Smooth muscle cell (in vitro differentiated cells): ENCODE measurements at regions not wholly inside any gene's neighbourhood (a gene's known extent, or its start where the extent isn't known, plus 50 kb on each side); places are given as distances from the start of the nearest gene placed in this dataset.

Source experiments
- DNase-seq: peaks from one replicate; lab custom pipeline; 2025; ENCODE audit not compliant: unreplicated experiment; lab: John Stamatoyannopoulos, UW
- H2AFZ ChIP-seq: fragments of 200-600 bp; sonication (generic); 2 replicates; pipeline ENCODE4 v1.6.0; 2016; ENCODE audit warnings: antibody characterized with exemption, low read depth, mild to moderate bottlenecking
- H3F3A ChIP-seq: fragments of 200-600 bp; sonication (generic); 2 replicates; pipeline ENCODE4 v1.6.0; 2017; ENCODE audit warnings: antibody characterized with exemption, low read depth
- H3K27ac ChIP-seq: fragments of 200-600 bp; sonication (generic); 2 replicates; pipeline ENCODE4 v1.5.1; 2016; ENCODE audit warnings: low read depth, mild to moderate bottlenecking
- H3K27me3 ChIP-seq: fragments of 200-600 bp; sonication (generic); 2 replicates; pipeline ENCODE4 v1.6.1; 2016; ENCODE audit warnings: low read depth, mild to moderate bottlenecking
- H3K36me3 ChIP-seq: fragments of 200-600 bp; sonication (generic); 2 replicates; pipeline ENCODE4 v1.5.1; 2016; ENCODE audit warnings: low read depth
- H3K4me1 ChIP-seq: fragments of 200-600 bp; sonication (generic); 2 replicates; pipeline ENCODE4 v1.5.1; 2016; ENCODE audit warnings: low read depth
- H3K4me2 ChIP-seq: fragments of 200-600 bp; sonication (generic); 2 replicates; pipeline ENCODE4 v1.6.0; 2016; ENCODE audit warnings: mild to moderate bottlenecking
- H3K4me3 ChIP-seq: fragments of 200-600 bp; sonication (generic); 2 replicates; pipeline ENCODE4 v1.5.1; 2016; ENCODE audit warnings: mild to moderate bottlenecking
- H3K79me2 ChIP-seq: fragments of 200-600 bp; sonication (generic); 2 replicates; pipeline ENCODE4 v1.6.0; 2016; ENCODE audit warnings: low read depth, mild to moderate bottlenecking
- H3K9ac ChIP-seq: fragments of 200-600 bp; sonication (generic); 2 replicates; pipeline ENCODE4 v1.6.0; 2016; ENCODE audit warnings: low read depth
- H3K9me3 ChIP-seq: fragments of 200-600 bp; sonication (generic); replicated peaks from 2 replicates; pipeline ENCODE4 v1.5.1; 2016; ENCODE audit warnings: low read depth
- H4K20me1 ChIP-seq: fragments of 200-600 bp; sonication (generic); 2 replicates; pipeline ENCODE4 v1.6.0; 2016; ENCODE audit warnings: low read depth
- WGBS: methylation state at CpG from one replicate; pipeline ENCODE4 v1.1.7; 2016; ENCODE audit warnings: low lambda C conversion rate; 5-methylcytosine and 5-hydroxymethylcytosine counted together
- TF ChIP-seq, protein P1 (sequence below): fragments of 200-600 bp; sonication (generic); IDR thresholded peaks from 2 replicates; pipeline ENCODE4 v1.5.1; 2017; ENCODE audit warnings: borderline replicate concordance, mild to moderate bottlenecking, antibody characterized with exemption; ENCODE audit not compliant: insufficient read depth, poor library complexity, severe bottlenecking

DNA sequence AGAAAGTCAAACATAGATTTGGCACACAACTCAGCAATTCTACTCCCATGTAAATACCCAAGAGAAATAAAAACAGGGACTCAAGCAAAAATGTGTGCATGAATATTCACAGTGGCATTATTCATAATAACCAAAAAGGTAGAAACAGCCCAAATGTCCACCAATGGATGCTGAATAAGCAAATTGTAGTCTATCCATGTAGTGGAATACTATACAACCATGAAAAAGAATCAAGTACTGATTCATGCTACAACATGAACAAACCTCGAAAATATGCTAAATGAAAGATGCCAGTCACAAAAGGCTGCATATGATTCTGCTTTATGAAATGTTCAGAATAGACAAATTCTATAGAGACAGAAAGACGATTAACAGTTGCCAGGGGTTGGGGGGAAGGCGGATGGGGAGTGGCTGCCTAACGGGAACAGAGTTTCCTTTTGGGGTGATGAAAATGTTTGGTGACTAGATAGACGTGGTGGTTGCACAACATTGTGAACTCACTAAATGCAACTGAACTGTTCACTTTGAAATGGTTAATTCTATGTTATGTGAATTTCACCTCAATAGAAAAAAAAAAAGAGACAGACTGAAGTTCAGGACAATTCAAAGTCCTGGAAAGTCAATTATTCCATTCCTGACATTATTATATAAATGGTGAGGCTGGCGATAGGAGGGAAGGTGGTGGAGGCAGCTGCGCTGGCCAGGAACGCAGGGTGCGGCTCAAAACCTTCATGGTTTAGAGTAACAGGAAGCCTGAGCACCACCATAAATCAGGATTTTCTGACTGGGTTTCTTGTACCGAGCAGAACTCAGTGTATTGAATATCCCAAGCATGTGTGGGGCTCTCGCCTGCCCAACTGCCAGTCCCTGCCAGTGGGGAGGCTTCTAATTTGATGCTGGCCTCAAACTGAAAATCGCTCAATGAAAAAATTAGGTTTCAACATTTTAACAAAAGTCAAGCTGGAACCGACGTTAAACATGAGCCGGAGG, 300.9 kb downstream of the C16orf95 start:
- 89% methylated on average over 15 of the region's 15 CpGs for WGBS
- TF ChIP-seq, protein P1, sequence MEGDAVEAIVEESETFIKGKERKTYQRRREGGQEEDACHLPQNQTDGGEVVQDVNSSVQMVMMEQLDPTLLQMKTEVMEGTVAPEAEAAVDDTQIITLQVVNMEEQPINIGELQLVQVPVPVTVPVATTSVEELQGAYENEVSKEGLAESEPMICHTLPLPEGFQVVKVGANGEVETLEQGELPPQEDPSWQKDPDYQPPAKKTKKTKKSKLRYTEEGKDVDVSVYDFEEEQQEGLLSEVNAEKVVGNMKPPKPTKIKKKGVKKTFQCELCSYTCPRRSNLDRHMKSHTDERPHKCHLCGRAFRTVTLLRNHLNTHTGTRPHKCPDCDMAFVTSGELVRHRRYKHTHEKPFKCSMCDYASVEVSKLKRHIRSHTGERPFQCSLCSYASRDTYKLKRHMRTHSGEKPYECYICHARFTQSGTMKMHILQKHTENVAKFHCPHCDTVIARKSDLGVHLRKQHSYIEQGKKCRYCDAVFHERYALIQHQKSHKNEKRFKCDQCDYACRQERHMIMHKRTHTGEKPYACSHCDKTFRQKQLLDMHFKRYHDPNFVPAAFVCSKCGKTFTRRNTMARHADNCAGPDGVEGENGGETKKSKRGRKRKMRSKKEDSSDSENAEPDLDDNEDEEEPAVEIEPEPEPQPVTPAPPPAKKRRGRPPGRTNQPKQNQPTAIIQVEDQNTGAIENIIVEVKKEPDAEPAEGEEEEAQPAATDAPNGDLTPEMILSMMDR, result no peak
- no peaks in the 10 kb centered on the region for H3K79me2 ChIP-seq
- no peak overlapping the region for H3K27ac ChIP-seq
- H3K9me3 ChIP-seq, result no peaks in the 10 kb centered on the region
- H3K4me2 ChIP-seq, result no peak overlapping the region
- peaks cover 8% of the 10 kb centered on the region for H3K27me3 ChIP-seq
- H3K9ac ChIP-seq, result no peak overlapping the region
- H3K4me1 ChIP-seq, result no peaks in the 10 kb centered on the region
- DNase-seq, result no peak
- H2AFZ ChIP-seq, result no peak overlapping the region
- H4K20me1 ChIP-seq, result no peaks in the 10 kb centered on the region
- no peak overlapping the region for H3K4me3 ChIP-seq
- no peaks in the 10 kb centered on the region for H3F3A ChIP-seq
- no peaks in the 10 kb centered on the region for H3K36me3 ChIP-seq

DNA sequence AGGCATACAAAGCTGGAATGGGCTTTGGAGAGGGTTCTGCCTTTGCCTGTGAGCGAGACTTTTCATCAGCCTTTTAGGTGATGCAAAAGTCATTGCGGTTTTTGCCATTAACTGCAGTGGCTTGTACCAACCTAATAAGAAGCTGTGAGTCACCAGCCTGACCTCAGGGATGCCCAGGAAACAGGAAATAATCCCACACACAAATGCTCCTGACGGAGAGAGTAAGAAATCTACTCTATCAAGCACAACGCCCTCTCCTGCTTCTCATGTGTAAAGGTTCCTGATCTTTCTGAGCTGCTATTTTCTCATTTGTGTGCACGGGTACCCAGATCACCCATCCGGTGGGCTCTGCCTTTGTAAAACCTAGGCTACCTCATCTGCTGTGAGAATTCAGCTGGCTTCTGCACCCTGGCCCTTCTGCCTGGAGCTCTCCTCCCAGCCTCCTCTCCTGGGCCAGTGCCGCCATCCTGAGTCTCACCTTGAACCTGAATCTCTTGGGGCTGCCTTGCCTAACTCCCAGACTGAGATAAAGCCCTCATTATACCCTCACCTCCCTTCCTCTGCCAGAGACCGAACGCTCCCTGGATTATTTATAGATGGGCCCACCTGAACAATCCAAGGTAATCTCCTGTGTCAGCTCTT, 299.7 kb downstream of the C16orf95 start:
- Histone ChIP-seq H3F3A (no peaks in the 10 kb centered on the region), H3K27me3 (no peaks in the 10 kb centered on the region), H3K27ac (no peak overlapping the region), H3K79me2 (no peaks in the 10 kb centered on the region), H2AFZ (no peak overlapping the region), H3K4me1 (no peaks in the 10 kb centered on the region), H3K36me3 (no peaks in the 10 kb centered on the region), H3K4me2 (no peak overlapping the region), H3K4me3 (no peak overlapping the region), H3K9ac (no peak overlapping the region), H4K20me1 (no peaks in the 10 kb centered on the region), H3K9me3 (no peaks in the 10 kb centered on the region)
- DNase-seq, result no peak
- TF ChIP-seq, protein P1, result peak; percentile 34
- 58% methylated on average over 9 of the region's 9 CpGs for WGBS

DNA sequence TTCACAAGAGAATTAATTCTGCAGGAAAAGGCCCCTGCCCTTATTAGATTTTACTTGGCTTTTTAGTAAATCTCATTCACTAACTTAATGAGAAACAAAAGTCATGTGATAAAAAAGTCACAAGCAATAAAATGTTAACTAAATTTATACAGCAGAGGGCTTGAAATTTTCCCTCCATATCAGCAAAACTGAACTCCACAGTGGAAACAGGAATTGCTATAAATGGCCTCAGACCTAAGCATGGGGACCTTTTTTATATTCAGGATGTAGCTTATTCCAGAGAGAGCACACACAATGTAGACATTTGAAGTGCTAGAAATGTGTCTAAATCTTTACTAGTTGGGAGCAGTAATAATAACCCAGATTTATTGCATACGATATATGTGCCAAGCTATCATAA, 291.5 kb downstream of the C16orf95 start:
- no peak for DNase-seq
- no peak overlapping the region for H3K27ac ChIP-seq
- H3K4me1 ChIP-seq, result no peaks in the 10 kb centered on the region
- no peak overlapping the region for H3K4me2 ChIP-seq
- H3K9me3 ChIP-seq, result no peaks in the 10 kb centered on the region
- peaks cover 9% of the 10 kb centered on the region for H3K27me3 ChIP-seq
- H3F3A ChIP-seq, result no peaks in the 10 kb centered on the region
- 88% methylated on average over 1 of the region's 1 CpG for WGBS
- no peak overlapping the region for H2AFZ ChIP-seq
- H3K4me3 ChIP-seq, result no peak overlapping the region
- no peak overlapping the region for H3K9ac ChIP-seq
- no peaks in the 10 kb centered on the region for H3K36me3 ChIP-seq
- H3K79me2 ChIP-seq, result no peaks in the 10 kb centered on the region
- no peaks in the 10 kb centered on the region for H4K20me1 ChIP-seq
- TF ChIP-seq, protein P1, result no peak
